NOMO-1 treated with dmso at 0.1 percent for 144 hours (cell line): ENCODE measurements at regions not wholly inside any gene's neighbourhood (a gene's known extent, or its start where the extent isn't known, plus 50 kb on each side); places are given as distances from the start of the nearest gene placed in this dataset.
"Not testable (repeated sequence)": the region's sequence is repeated elsewhere in the genome, so short reads cannot be mapped to it uniquely, and the experiment has no call there.

Experiments used
- DNase-seq: peaks from one replicate; lab custom pipeline; 2025; ENCODE audit not compliant: unreplicated experiment; lab: John Stamatoyannopoulos, UW

DNA sequence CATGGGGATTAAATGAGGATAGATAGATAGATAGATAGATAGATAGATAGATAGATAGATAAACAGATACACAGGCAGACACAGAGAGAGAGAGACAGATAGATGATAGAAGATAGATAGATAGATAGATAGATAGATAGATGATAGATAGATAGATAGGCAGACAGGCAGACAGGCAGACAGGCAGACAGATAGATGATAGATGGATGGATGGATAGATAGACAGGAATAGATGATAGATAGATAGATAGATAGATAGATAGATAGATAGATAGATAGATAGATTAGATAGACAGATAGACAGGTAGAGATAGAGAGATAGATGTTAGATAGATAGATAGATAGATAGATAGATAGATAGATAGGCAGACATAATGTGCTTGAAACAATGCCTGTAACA lies 137.3 kb downstream of the MED10 start:
- not testable (repeated sequence) for DNase-seq

DNA sequence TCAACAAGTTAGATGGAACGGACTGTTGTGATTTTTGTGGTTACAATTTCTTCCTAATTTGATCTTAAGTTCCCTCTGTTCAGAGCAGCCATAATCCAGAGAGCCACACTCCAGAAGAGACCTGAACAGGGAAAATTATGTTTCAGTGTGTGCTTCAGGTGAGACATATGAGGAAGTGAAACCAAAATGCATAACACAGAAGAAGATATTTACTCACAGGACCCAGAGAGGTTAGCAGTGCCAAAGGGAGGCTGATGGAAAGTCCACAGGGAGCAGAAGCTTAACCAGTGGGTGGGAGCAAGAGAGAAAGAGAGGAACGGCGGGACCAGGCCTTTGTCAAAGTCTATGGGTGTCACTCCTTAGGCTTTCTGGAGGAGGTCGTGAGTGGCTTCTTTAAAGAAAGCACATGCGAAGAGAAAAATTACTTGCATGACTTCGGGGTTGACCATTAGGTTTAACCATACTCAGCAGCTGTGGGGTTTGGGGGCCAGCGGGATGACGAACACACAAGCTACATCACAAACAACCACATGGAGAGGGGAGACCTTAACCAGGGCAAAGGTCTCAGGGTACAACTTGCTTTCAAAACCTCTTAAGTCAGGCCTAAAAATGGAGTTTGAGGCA lies 141.4 kb downstream of the MED10 start:
- DNase-seq = no peak

DNA sequence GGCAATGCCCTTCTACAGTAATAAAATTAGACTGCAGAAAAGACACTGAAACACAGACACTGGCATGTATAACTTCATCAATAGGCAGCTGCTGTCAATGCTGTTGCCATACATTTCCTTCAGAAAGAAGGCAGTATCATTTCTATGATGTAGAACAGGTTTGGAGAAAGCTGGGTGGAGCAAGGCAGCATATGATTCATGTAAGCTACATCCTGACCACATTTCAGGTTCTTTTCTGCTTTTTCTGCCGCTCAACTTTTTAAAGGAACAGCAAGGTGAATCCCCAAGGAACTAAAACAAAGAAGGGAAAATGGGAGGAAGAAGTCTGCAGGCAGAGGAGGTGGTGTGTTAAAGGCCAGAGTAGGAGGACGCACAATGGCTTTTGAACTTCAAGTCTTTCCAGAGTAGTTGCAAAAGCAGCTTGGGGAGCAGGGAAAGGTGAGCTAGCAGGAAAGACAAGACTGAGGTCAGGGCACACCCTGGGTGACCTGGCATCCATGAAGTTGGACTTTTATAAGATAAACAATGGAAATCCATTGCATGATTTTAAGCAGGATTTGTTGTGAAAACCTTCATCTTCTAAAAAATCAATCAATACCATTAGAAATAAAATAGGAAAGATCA lies 142.1 kb downstream of the MED10 start:
- DNase-seq = no peak

DNA sequence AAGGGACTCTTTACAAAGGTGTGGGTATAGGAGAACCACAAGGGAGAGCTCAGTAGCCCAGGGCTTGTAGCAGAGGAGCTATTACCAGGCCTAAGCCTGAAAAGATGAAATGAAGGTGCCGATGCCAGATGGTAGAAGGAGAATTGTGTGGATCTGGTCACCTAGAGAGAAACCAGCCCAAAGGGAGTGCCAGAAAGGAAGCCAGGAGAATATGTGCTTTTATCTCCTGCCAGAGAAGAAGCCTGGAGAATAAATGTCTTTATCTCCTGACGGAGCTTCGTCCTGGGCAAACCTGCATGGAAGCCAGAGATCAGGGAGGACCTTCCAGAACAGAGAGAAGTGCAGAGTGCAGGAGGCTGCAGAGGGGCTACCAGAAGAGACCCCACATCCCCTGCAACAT lies 142.6 kb downstream of the MED10 start:
- DNase-seq = no peak

DNA sequence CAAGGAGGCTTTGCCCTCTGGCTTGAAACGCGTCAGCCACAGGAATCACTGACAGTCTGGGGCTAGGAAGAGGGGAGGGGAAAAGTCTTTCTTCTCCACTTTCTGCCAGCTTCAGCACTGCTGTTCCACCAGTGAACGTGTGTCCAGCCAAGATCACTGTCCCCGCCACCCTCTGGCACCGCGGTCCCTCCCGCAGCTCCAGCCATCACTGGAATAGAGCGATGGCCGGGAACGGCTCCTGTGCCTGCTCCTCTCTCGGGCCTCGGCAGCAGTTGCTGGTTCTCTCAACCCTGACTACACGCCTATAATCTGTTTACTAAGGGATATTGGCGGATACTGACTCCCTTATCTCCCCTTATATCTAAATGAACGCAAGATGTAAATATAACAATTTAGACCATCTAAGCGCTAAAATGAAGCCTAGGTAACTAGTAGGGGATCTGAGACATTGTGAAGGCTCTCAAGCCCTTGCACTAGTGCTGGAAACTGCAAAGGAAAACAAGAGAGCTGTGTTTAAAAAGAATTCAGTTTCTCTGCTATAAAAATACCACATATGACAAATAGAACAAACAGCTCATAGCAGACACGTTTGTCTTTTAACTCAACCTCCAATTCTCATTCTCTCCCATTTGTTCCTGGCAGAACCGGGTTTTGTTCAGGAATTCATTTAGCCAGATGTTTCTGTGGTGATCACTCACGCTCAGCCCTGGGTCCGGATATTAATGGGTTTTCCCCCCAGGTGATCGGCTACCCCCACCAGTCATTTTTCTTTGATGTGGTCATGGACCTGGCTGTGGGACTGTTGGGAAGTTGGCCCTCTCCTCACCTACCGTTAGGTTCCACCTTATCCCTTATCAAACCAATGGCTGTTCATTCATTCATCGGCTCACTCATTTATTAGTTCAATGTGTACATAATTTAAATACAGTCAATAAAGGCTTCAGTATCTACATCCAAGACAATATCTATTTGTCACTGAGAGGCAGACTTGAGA lies 149.8 kb downstream of the MED10 start:
- no peak for DNase-seq

DNA sequence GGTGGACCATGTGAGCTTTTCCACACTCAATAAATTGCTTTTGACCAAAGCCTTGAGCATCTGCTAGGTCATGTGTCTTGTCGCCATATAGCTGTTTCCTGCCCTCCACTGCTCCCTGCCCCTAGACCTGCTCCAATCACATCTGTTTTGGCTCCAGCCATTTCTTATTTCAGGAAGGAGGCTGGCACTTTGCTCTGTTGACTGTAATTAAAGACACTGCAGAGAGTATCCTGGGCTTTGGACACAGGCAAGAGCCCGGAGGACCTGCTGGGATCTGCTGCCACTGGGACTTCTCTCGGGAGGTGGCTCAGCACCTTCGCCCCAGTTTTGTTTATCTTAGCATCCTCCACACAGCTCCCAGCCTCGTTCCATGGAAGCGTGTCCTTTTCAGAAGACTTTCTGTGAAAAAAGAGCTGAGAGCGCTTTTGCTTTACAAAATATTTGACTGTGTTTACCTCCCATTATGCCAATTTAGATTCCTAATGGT lies 153.2 kb downstream of the MED10 start:
- DNase-seq = no peak

DNA sequence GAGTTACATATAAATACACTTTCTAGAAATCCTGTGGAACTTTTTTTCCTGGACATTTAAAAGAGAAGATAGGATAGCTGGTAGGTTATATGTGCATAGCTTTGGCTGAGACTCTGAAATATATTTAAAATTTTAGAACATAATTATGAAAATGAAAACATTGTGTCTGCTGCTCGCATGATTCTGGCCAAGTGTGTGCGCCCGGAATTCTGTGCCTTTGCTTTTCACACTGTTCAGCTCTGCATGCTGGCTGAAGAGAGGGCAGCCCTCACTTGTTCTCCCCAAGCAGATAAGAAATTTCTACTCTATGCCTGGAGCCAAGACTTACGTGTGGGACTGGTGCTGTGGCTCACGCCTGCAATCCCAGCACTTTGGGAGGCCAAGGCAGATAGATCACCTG lies 153.9 kb downstream of the MED10 start:
- no peak for DNase-seq

DNA sequence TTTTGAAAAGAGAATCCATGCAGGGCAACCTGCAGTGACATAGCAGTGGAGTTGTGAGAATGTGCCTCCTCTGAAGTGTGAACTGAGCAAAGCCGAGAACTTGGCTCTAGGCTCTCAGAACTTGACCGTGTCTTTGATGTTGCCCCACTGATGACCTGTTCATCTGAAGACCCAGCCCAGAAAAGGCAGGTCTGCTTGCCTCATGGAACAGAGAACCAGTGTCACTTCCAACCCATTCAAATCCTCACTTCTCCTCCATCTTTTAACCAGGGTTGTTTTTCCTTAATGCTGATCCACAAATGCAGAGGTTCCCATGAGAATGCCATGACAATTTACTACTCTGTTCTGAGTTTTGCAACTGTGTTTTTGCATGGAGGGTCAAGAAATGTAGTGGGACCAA lies 155.4 kb downstream of the MED10 start:
- DNase-seq = no peak

DNA sequence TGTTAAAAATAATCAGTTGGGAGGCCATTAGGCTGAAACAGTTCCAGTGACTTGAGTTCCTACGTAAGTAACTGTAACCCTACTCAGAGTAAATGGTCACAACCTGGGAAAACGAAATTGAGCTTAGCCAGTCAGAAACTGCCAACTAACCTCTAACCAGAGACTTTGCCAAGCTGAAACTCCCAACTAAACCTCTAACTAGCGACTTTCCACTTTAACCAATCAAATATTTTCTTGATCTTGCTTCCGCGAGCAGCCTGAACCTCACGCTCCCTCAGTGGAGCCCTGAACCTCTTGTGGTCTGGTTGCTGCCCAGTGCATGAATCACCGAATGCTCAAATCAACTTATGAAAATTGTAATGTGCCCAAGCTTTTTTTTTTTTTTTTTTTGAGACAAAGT lies 156.2 kb downstream of the MED10 start:
- no peak for DNase-seq

DNA sequence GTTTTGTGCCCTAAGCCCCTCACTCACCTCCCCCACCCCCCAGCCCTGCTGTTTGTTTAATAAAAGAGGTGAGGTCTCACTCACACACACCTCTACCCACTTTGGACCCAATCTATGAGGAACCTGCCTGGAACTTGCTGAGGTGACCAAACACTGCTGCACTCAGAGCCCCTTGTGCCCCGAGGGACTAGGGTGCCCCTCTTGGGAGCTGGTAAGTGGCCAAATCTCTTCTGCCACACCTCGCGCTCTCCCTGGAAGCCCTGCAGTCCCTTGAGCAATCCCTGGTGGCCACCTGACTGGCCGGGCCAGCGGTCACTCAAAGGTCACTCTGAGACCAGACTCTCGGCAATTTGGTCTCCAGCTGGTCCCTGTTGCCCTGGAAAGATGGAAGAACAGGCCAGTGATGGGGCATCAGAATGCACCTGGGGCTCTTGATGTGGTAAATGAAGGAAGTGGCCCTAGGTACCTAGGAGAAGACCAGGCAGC lies 157.2 kb downstream of the MED10 start:
- no peak for DNase-seq

DNA sequence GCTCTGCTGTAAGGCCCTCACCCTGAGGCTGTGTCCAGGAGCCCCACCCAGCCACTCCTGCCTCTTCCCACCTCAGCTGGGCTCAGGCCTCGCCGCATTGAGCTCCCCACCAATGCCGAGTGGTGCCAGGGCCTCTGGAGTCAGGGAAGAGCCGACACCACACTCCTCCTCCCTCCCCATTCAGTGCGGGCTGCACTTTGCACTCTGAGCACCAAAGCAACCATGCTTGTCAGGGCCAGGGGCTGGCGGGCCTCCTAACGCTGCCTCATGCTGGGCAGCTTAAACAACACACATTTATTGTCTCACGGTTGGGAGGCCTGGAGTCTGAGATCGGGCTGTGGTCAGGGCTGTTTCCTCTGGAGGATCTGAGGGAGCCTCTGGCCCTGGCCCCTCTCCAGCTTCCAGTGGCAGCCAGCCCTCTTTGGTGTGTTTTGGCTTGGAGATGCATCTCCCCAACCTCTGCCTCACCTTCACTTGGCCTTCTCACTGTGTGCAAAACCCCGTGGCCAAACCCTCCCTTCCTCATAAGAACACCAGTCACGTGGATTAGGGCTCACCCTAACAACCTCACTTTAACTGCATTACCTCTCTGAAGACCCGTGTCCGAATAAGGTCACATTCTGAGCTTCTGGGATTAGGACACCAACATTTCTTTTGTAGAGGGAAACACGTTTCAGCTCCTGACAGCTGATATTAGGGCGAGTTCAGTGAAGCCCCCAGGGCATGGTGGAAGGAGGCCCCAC lies 157.8 kb downstream of the MED10 start:
- DNase-seq = no peak

DNA sequence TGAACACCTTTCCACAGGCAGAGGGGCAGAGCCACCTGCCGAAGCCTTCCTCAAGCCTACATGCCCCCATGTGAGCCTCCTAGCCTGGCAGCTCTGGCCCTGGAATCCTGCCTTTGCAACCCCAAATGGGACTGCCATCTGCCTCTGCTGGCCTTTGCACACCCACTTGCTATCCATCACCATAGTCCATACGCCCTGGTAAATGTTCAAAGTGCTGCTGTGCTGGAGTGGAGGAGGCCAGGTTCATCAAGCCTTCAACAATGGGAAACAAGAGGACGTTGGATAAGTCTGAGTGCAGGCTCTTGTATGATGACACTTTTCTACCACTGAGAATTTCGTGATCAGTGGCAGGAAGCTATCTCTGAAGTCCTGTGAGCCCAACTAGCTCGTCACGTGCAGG lies 159.8 kb downstream of the MED10 start:
- no peak for DNase-seq

DNA sequence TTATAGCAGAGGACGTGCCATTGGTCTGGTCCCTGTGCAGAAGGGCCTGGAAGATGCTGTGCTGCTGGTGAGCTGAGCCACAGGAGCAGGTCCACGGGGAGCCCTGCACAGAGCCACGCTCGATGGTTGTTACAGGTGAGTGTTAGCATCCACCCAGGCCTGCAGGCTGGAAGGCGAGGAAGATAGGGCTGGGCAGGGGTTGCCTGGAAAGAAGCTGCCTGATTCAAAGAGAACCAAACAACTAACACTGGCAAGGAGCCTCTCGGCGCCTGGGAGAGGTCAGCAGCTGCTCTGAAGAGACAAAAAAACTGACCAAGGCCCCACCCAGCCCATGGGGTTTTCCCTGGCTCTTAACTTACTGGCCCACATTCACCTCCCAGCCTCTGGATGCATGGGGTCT lies 160.2 kb downstream of the MED10 start:
- no peak for DNase-seq

DNA sequence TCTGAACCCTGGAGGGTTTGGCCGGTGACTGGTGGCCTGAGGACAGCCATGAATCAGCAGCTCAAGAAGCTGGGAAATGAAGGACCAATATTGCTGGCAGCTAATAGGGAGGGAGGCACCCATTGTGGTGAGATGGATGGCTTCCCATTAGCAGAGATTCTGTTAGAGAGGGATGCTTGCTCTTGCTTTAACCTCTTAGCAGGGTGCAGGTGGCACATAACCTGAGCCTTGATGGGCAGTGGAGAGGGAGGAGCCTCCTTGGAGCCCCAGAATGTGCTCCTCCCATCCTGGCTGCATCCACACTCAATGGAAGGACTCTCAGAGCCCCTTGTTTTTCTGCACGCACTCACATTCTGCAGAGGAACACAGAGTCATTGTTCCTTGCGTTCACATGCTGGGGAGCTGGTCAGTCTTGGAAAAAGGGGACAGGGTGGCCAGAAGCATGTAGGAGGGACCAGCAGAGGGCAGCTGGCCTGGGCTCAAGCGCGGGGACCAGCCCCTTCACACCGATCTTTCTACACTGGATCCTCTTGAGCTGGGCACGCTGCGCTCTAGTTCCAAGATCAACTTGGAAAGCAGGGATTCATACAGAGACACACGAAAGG lies 161.8 kb downstream of the MED10 start:
- no peak for DNase-seq

DNA sequence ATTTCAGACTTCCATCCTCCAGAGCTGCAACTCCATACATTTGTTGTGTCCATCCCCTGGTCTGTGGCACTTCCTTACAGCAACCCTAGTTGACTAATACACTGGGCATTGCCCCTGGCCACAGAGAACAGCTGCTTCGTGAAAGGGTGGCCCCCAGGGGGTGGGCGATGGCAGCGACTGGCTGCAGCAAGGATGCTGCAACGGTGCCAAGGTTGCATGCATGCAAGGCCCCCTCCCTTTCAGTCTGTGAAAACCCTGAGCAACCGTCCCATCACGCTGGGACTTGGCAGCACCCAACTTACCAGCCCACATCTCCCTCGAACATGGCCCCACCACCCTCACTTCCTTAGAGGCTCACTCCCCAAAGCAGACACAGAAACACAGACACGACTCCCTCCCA lies 162.5 kb downstream of the MED10 start:
- DNase-seq = no peak

DNA sequence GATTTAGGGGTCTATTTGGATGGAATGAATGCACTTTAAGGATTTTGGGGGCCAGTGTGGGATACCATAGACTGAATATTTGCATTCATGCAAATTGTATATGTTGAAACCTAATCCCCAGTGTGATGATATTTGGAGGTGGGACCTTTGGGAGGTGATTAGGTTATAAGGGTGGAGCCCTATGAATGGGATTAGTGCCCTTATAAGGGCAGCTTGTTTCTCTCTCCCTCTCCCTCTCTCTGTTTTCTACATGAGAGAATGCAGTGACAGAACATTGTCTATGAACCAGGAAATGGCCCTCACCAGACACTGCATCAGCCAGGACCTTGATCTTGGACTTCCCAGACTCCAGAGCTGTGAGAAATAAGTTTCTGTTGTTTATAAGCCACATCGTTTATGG lies 166.1 kb downstream of the MED10 start:
- DNase-seq = no peak

DNA sequence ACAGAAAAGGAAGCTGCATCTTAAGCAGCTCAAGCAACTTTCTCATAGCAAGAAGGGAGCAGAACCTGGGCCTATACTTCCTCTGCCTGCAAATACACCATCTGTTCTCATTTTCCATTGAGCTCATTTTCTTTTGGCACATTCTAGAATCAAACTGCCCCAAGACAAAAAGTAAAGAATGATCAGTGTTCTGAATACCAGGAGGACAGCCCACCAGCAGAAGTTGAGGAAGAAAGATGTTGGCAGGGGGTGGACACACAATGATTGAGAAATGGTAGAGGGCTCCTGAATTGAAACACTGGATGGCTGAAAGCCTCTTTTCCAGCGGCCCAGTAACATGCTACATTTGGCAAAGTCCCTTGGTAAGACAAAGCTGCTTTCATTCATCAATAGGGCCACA lies 171.8 kb downstream of the MED10 start:
- no peak for DNase-seq

DNA sequence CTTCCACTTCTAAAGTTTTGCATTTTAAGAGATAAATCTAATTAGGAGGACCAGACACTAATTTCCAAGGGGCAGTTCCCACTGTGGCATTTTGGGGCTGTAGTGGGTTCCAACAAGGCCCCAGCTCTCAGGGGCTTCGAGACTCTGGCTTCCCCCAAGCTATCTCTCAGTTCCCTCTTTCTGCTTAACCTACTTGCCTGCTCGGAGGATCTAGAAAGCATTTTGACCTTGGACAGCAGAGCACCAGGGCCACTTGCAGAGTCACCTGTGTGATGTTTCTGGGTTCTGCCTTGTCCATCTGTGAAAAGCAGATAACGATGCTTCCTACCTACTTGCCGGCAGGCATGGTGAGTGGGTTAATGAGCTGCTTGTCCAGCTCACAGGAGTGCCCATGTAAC lies 175.4 kb downstream of the MED10 start:
- no peak for DNase-seq

DNA sequence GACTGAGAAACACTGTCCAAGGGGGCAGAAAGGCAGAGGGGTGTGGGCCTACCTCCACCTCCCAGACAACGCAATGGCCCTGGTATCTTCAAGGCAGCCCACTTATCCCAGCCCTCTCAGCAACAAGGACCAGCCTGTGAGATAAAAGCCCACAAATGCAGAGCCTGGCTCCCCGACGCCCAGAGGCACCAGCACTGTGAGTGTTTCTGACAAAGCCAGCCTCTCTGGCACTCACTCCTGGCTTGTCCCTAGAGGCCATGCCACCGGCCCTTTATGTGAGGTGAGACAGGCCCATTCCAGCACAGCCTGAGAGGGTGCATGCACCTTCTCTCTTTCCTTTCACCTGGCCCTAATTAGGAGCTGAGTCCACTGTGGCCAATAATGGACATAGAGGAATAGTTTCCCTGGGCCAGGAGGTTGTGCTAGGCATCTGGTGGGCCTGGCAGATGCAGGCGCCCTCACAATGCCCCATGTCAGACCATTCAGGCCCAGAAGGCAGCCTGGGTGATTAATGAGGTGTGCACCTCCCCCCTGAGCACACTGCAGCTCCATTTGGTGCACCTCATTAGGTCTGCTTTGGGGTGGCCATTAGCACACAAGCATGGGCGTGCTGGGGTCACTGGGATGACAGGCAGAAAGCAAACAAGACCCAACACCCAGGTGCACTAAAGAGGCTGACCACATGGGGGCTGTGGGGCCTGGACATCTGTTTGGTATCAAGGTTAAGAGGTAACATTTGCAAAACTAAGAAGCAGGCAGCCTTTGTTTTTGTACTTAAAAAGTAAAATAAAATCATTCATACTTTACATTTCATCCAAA lies 176.0 kb downstream of the MED10 start:
- DNase-seq = no peak

DNA sequence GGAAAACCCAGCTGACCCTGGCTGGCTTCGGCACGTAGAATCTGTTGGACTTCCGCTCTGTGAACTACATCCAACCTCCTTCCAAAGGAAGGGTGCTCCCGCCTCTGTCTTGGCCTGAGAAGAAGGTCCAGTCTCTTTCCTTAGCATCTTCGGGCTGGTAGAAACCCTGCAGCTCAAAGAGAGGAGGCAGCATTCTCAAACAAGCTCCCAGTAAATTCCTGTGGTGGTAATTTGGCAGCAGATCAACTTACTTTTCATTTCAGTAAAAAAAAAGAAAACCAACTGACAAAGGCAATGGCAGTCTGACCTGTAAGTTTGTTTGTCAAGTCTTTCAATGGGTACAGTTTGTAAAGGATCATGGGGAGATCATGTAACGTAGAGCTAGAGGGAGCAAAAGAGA lies 176.7 kb downstream of the MED10 start:
- no peak for DNase-seq
